ENCODE measurements at regions not wholly inside any gene's neighbourhood (a gene's known extent, or its start where the extent isn't known, plus 50 kb on each side); places are given as distances from the start of the nearest gene placed in this dataset.
"Not testable (repeated sequence)": the region's sequence is repeated elsewhere in the genome, so short reads cannot be mapped to it uniquely, and the experiment has no call there.

- POLR2A ChIA-PET; H3K9me3 Mint-ChIP-seq; H3K36me3 Mint-ChIP-seq (ENCODE audit: low read depth); H3K27ac Mint-ChIP-seq; CTCF ChIA-PET; H3K4me1 Mint-ChIP-seq; H3K4me3 Mint-ChIP-seq; DNase-seq; H3K27me3 Mint-ChIP-seq: not testable (repeated sequence)
Measured at GRCh38 chr21:25531538-25532250, 75.6 kb downstream of the MRPL39 start.

DNA sequence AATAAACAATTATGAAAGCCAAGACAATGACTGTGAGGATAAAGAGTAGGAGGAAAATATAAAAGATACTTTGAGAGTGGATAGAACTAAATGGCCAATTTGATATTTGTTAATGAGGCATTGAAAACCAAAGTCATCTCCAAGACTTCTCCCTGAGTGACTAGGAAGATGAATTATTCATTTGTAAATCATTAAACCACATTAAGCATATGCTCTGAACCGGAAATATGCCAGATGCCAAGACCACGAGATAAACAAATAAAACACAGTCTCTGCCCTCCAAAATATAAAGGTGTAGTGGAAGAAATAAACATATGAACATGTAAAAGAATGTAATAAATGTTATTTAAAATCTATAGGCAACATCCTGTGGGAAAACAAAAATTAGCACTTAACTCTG is 78.8 kb downstream of the MRPL39 start:
- H3K9me3 Mint-ChIP-seq, result no peaks in the 10 kb centered on the region
- ChIA-PET CTCF (no interaction called here), POLR2A (no interaction called here)
- H3K36me3 Mint-ChIP-seq (ENCODE audit: low read depth), result no peaks in the 10 kb centered on the region
- H3K27ac Mint-ChIP-seq, result no peak overlapping the region
- H3K4me1 Mint-ChIP-seq, result no peaks in the 10 kb centered on the region
- peaks cover 2% of the 10 kb centered on the region for H3K27me3 Mint-ChIP-seq
- H3K4me3 Mint-ChIP-seq, result no peak overlapping the region
- DNase-seq, result no peak

DNA sequence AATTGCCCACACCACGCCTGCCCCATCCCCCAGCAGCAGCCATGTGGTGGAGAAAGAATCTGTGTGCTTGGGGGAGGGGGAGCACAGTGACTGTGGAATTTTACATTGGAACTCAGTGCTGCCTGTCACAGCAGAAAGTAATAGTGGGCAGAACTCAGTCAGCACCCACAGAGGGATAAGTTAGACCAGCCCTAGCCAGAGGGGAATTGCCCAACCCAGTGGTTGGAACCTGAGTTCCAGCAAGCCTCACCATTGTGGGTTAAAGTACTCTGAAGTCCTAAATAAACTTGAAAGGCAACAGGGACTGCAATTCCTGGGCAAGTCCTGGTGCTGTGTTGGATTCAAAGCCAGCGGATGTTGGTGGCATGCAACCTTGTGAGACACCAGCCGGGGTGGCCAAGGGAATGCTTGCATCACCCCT is 88.8 kb downstream of the MRPL39 start:
- no peaks in the 10 kb centered on the region for H3K36me3 Mint-ChIP-seq (ENCODE audit: low read depth)
- H3K27ac Mint-ChIP-seq, result no peak overlapping the region
- no peaks in the 10 kb centered on the region for H3K4me1 Mint-ChIP-seq
- H3K27me3 Mint-ChIP-seq, result no peaks in the 10 kb centered on the region
- no peak overlapping the region for H3K4me3 Mint-ChIP-seq
- peaks cover 8% of the 10 kb centered on the region for H3K9me3 Mint-ChIP-seq
- ChIA-PET CTCF (no interaction called here), POLR2A (no interaction called here)
- DNase-seq, result no peak

DNA sequence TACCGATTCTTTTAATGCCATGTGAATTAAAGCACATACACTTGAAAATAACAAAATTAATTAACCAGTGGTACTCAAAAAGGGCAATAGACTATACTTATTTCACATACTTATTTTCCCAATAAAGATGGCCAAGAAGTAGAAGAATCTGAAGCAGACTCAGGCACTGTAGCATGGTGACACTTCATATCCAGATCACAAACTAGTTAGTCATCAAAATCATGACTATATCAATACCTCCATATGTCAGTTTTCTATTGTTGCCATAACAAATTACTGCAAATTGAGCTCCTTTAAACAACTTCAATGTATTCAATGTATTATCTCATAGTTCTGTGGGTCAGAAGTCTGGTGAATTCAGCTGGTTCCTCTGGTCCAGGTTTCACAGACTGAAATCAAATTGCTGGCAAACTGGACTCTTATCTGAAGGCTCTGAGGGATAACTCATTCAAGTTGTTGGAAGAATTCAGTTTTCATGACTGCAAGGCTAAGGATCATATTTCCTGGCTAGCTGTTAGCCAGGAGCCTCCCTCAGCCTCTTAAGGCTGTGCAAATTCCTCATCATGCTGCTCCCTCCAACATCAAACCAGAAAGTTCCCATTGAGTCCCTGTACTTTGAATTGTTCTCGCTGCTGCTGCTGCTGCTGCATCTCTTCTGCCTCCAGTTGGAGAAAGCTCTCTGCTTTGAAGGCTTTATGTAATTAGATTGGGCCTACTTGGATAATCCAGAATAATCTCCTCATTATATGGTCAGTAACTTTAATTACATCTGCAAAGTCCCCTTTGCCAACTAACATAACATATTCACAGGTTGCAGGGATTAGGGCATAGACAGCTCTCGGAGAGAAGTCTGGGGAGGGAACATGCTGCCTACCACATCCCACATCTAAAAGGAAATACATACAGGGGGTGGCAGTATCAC is 91.5 kb downstream of the MRPL39 start:
- H3K4me1 Mint-ChIP-seq, result peaks cover 11% of the 10 kb centered on the region
- H3K9me3 Mint-ChIP-seq, result peaks cover 2% of the 10 kb centered on the region
- no peak for DNase-seq
- peaks cover 5% of the 10 kb centered on the region for H3K36me3 Mint-ChIP-seq (ENCODE audit: low read depth)
- POLR2A ChIA-PET, result no interaction called here
- H3K27ac Mint-ChIP-seq, result no peak overlapping the region
- no peak overlapping the region for H3K4me3 Mint-ChIP-seq
- CTCF ChIA-PET, result interaction anchor here (1.3 kb wide), 1 partner anchor 29 kb away, joined by 3 read pairs; no protein-coding TSS in a partner anchor
- no peaks in the 10 kb centered on the region for H3K27me3 Mint-ChIP-seq

DNA sequence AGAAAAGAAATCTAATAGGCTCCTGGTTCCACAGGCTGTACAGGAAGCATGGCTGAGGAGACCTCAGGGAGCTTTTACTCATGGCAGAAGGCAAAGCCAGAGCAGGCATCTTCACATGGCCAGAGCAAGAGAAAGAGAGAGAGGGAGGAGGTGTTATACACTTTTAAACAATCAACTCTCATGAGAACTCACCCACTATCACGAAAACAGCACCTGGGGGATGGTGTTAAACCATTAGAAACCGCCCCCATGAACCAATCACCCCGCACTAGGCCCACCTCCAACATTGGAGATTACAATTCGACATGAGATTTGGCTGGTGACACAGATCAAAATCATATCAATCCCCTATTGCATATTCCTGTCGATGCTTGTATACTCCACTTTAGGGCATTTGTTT is 93.5 kb downstream of the MRPL39 start:
- no peaks in the 10 kb centered on the region for H3K27me3 Mint-ChIP-seq
- peaks cover 2% of the 10 kb centered on the region for H3K9me3 Mint-ChIP-seq
- H3K4me1 Mint-ChIP-seq, result peaks cover 19% of the 10 kb centered on the region
- H3K36me3 Mint-ChIP-seq (ENCODE audit: low read depth), result peaks cover 5% of the 10 kb centered on the region
- H3K4me3 Mint-ChIP-seq, result no peak overlapping the region
- DNase-seq, result no peak
- ChIA-PET CTCF (no interaction called here), POLR2A (no interaction called here)
- no peak overlapping the region for H3K27ac Mint-ChIP-seq

- Mint-ChIP-seq H3K4me1 (peaks cover 29% of the 10 kb centered on the region), H3K27ac (no peak overlapping the region), H3K27me3 (no peaks in the 10 kb centered on the region), H3K9me3 (peaks cover 2% of the 10 kb centered on the region), H3K36me3 (ENCODE audit: low read depth) (peaks cover 5% of the 10 kb centered on the region), H3K4me3 (no peak overlapping the region)
- CTCF ChIA-PET, result no interaction called here
- DNase-seq, result no peak
- POLR2A ChIA-PET, result interaction anchor here (0.9 kb wide), 1 partner anchor 50 kb away, joined by 4 read pairs; no protein-coding TSS in a partner anchor
Measured at GRCh38 chr21:25512095-25513081, 94.9 kb downstream of the MRPL39 start.

GRCh38 chr21:25509862-25510261 is 97.4 kb downstream of the MRPL39 start:
- Mint-ChIP-seq H3K9me3 (peaks cover 2% of the 10 kb centered on the region), H3K36me3 (ENCODE audit: low read depth) (peaks cover 5% of the 10 kb centered on the region), H3K27ac (peak overlapping the region; percentile 73), H3K4me1 (peaks cover 34% of the 10 kb centered on the region), H3K27me3 (no peaks in the 10 kb centered on the region), H3K4me3 (peak overlapping the region; percentile 18)
- POLR2A ChIA-PET, result no interaction called here
- CTCF ChIA-PET, result no interaction called here
- no peak for DNase-seq

DNA sequence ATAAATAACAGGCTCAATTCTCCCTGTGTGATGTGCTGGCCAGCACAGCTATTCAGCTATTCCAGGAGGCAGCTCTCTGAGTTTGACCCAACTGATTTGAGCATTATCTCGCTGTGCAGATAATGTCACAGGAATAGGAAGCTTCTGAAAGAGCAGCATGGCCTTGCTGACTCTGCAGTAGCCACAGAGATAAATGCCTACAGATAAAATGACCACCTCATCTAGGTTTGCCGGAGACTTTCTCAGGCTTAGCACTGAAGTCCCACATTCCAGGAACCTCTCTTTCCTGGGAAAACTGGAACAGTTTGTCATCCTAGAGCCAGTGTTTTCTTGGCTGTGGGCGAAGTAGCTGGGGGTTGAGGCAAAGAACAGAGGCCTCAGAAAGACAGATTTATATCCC is 98.9 kb downstream of the MRPL39 start:
- Mint-ChIP-seq H3K27ac (peak overlapping the region; percentile 43), H3K9me3 (peaks cover 4% of the 10 kb centered on the region), H3K36me3 (ENCODE audit: low read depth) (peaks cover 9% of the 10 kb centered on the region), H3K27me3 (no peaks in the 10 kb centered on the region), H3K4me3 (no peak overlapping the region), H3K4me1 (peaks cover 34% of the 10 kb centered on the region)
- ChIA-PET POLR2A (no interaction called here), CTCF (interaction anchor here (1.2 to 2.6 kb wide), 3 partner anchors 19 to 100 kb away, joined by 3 to 10 read pairs (median 4); no protein-coding TSS in a partner anchor)
- no peak for DNase-seq

- Mint-ChIP-seq H3K27me3 (no peaks in the 10 kb centered on the region), H3K36me3 (ENCODE audit: low read depth) (peaks cover 11% of the 10 kb centered on the region), H3K9me3 (peaks cover 4% of the 10 kb centered on the region), H3K4me1 (peaks cover 33% of the 10 kb centered on the region), H3K4me3 (no peak overlapping the region), H3K27ac (no peak overlapping the region)
- POLR2A ChIA-PET, result interaction anchor here (0.6 kb wide), 1 partner anchor 291 kb away, joined by 3 read pairs; no protein-coding TSS in a partner anchor
- CTCF ChIA-PET, result interaction anchor here (0.6 to 2.6 kb wide), 4 partner anchors 14 to 122 kb away, joined by 3 to 10 read pairs (median 4); no protein-coding TSS in a partner anchor
- DNase-seq, result no peak
Measured at GRCh38 chr21:25507522-25507921, 99.8 kb downstream of the MRPL39 start.

GRCh38 chr21:25506887-25507286 is 100.4 kb downstream of the MRPL39 start:
- CTCF ChIA-PET, result interaction anchor here (0.6 to 2.6 kb wide), 4 partner anchors 15 to 123 kb away, joined by 3 to 10 read pairs (median 4); no protein-coding TSS in a partner anchor
- DNase-seq, result no peak
- POLR2A ChIA-PET, result no interaction called here
- peaks cover 30% of the 10 kb centered on the region for H3K4me1 Mint-ChIP-seq
- H3K4me3 Mint-ChIP-seq, result no peak overlapping the region
- H3K27me3 Mint-ChIP-seq, result no peaks in the 10 kb centered on the region
- peaks cover 8% of the 10 kb centered on the region for H3K9me3 Mint-ChIP-seq
- no peak overlapping the region for H3K27ac Mint-ChIP-seq
- H3K36me3 Mint-ChIP-seq (ENCODE audit: low read depth), result peaks cover 7% of the 10 kb centered on the region

DNA sequence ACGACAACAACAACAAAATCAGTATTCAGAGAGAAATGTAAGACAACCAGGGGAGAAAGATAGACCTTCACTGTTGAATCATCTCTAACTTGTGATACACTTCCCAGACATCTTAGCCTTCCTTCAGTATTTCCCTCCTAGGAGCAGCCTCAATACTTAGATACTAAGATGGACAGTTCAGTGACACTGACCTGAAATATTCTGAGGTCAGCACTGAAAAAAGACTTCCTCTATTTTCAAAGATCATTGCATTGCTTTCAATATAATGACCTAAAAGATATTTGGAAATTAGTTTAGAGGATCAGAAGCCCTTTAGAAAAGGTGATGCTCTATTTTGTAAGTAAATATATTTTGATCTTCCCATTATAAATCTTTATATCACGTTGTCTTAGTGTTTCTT is 101.0 kb downstream of the MRPL39 start:
- Mint-ChIP-seq H3K4me3 (no peak overlapping the region), H3K4me1 (peaks cover 32% of the 10 kb centered on the region), H3K36me3 (ENCODE audit: low read depth) (peaks cover 6% of the 10 kb centered on the region), H3K9me3 (peaks cover 8% of the 10 kb centered on the region), H3K27ac (no peak overlapping the region), H3K27me3 (no peaks in the 10 kb centered on the region)
- DNase-seq, result no peak
- POLR2A ChIA-PET, result interaction anchor here (0.7 kb wide), 1 partner anchor 55 kb away, joined by 3 read pairs; no protein-coding TSS in a partner anchor
- CTCF ChIA-PET, result no interaction called here

- Mint-ChIP-seq H3K27me3 (no peaks in the 10 kb centered on the region), H3K9me3 (peaks cover 16% of the 10 kb centered on the region), H3K4me3 (no peak overlapping the region), H3K27ac (no peak overlapping the region), H3K4me1 (peaks cover 22% of the 10 kb centered on the region), H3K36me3 (ENCODE audit: low read depth) (peaks cover 6% of the 10 kb centered on the region)
- CTCF ChIA-PET, result no interaction called here
- POLR2A ChIA-PET, result no interaction called here
- DNase-seq, result no peak
Measured at GRCh38 chr21:25503981-25504380, 103.3 kb downstream of the MRPL39 start.

Data from activated CD4-positive, alpha-beta T cell treated with anti-CD3 and anti-CD28 coated beads, Interleukin-2, amount 10 ng/mL, durations not matched to agents 7 days and 5 days (primary cell).